BE2C (cell line): ENCODE measurements at regions not wholly inside any gene's neighbourhood (a gene's known extent, or its start where the extent isn't known, plus 50 kb on each side); places are given as distances from the start of the nearest gene placed in this dataset.

ENCODE experiments used
- DNase-seq: peaks from one replicate; pipeline ENCODE4 v3.0.0-alpha.2; 2020
- H3K27me3 ChIP-seq: fragments of 250-450 bp; sonication (Bioruptor Pico); 2 replicates; pipeline ENCODE4 v1.5.1; 2020; ENCODE audit warnings: mild to moderate bottlenecking
- H3K36me3 ChIP-seq: fragments of 250-450 bp; sonication (Bioruptor Pico); 2 replicates; pipeline ENCODE4 v1.5.1; 2020; ENCODE audit warnings: mild to moderate bottlenecking
- H3K4me1 ChIP-seq: fragments of 250-450 bp; sonication (Bioruptor Pico); 2 replicates; pipeline ENCODE4 v1.5.1; 2020
- H3K4me3 ChIP-seq: 2 replicates; pipeline ENCODE4 v1.5.1; 2011; ENCODE audit warnings: low read depth, low read length
- H3K9me3 ChIP-seq: fragments of 250-450 bp; sonication (Bioruptor Pico); 2 replicates; pipeline ENCODE4 v1.5.1; 2020
- TF ChIP-seq, protein P1 (sequence below): IDR thresholded peaks from 2 replicates; pipeline ENCODE4 v1.5.1; 2012; ENCODE audit warnings: mild to moderate bottlenecking, low read depth, low read length

DNA sequence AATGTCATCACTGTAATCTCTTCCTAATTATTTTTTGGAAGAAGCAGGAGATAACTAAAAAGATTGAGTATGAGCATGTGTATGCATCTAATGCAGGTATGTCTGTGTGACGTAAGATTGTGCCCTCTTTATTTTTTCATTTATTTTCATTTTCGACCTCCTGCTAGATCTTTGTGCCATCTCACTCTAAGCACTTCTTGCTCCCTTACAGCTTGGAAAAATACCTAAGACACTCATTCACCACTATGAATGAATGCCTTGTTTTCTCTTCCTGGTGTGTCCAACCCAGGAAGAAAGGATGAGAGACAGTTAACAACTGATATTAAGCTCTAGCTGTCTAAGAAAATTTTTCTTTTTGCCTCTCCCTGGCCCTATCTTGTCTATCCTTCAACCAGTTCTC lies 76.8 kb upstream of the CISTR start:
- Histone ChIP-seq H3K36me3 (no peaks in the 10 kb centered on the region), H3K4me1 (no peaks in the 10 kb centered on the region), H3K27me3 (peaks cover 24% of the 10 kb centered on the region), H3K4me3 (no peak overlapping the region), H3K9me3 (no peaks in the 10 kb centered on the region)
- no peak for DNase-seq
- TF ChIP-seq, protein P1, sequence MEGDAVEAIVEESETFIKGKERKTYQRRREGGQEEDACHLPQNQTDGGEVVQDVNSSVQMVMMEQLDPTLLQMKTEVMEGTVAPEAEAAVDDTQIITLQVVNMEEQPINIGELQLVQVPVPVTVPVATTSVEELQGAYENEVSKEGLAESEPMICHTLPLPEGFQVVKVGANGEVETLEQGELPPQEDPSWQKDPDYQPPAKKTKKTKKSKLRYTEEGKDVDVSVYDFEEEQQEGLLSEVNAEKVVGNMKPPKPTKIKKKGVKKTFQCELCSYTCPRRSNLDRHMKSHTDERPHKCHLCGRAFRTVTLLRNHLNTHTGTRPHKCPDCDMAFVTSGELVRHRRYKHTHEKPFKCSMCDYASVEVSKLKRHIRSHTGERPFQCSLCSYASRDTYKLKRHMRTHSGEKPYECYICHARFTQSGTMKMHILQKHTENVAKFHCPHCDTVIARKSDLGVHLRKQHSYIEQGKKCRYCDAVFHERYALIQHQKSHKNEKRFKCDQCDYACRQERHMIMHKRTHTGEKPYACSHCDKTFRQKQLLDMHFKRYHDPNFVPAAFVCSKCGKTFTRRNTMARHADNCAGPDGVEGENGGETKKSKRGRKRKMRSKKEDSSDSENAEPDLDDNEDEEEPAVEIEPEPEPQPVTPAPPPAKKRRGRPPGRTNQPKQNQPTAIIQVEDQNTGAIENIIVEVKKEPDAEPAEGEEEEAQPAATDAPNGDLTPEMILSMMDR, result no peak

DNA sequence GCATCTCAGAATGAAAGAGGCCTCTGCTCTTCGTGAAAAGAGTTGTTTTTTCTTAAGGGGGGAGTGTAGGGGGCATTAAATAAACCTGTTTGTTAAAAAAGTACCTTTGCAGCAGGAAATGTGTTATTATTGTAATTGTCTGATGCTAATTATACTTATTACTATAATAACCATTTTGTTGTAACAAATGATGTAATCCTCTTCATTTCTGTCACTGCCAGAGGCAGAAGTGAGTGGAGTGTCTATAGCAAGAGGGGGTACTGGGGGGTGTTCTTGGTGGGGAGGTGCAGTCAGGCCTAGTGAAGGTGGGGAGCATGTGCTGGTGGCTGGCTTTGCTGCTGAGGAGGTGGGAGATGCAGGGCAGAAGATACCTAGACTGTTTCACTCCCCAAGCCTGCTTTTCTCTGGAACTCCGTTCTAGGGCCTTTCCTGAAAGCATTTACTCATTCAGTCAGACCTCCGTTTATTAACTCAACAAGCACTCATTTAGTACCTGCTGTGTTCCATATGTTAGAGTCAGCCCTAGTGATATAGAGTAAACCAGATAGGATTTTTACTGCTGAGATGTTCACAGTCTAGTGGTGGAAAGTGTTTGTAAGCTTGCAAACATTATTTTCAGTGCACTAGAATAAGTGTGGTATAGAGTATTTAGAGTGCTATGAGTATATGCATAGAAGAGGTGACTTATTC lies 77.5 kb upstream of the CISTR start:
- peaks cover 27% of the 10 kb centered on the region for H3K27me3 ChIP-seq
- TF ChIP-seq, protein P1, result no peak
- no peak for DNase-seq
- no peak overlapping the region for H3K4me3 ChIP-seq
- H3K36me3 ChIP-seq, result no peaks in the 10 kb centered on the region
- no peaks in the 10 kb centered on the region for H3K9me3 ChIP-seq
- H3K4me1 ChIP-seq, result no peaks in the 10 kb centered on the region

DNA sequence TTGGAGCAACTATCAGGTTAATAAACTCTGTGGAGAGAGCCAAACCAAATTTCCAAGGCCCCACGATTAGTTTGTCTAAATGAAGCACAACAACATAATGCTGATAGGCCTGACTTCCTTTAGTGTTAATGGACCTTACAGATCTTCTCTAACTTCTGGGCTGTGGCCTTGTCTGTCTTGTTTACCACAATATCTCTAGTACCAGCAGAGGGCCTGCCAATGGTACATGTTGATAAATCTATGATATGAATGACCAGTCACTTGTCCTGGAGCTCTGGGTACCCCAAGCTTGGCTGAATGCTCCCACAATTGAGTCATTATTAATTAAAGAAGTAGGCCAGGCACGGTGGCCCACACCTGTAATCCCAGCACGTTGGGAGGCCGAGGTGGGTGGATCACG lies 78.9 kb upstream of the CISTR start:
- DNase-seq, result no peak
- H3K4me1 ChIP-seq, result no peaks in the 10 kb centered on the region
- H3K36me3 ChIP-seq, result no peaks in the 10 kb centered on the region
- no peak overlapping the region for H3K4me3 ChIP-seq
- H3K9me3 ChIP-seq, result no peaks in the 10 kb centered on the region
- TF ChIP-seq, protein P1, result no peak
- peaks cover 29% of the 10 kb centered on the region for H3K27me3 ChIP-seq

DNA sequence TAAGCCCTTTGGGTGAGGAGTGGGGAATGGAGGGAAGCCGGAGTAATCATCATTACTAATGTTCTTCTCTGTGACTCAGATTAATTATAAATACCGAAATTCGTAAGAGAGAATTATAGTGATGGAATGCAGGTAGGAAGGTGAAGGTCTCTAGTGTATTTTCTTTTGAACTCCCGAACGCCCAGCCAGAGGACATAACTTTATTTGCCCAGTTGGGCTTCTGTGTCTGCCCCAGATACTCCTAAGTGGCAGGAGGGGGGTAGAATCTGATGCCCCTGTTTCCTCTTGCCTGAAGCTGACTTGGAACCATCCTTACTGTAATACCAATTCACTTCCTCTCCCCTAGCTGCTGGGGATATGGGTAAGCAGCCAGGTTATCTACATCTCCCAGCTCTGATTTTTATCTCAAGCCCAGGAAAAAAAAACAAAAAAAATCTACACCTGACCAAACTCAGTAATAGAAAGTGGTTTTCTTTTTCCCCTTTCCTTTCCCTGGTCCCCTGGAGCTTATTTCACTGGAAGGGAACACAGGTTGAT lies 84.4 kb upstream of the CISTR start:
- no peaks in the 10 kb centered on the region for H3K36me3 ChIP-seq
- no peak overlapping the region for H3K4me3 ChIP-seq
- TF ChIP-seq, protein P1, result no peak
- DNase-seq, result no peak
- H3K27me3 ChIP-seq, result peaks cover 65% of the 10 kb centered on the region
- H3K9me3 ChIP-seq, result no peaks in the 10 kb centered on the region
- H3K4me1 ChIP-seq, result no peaks in the 10 kb centered on the region

DNA sequence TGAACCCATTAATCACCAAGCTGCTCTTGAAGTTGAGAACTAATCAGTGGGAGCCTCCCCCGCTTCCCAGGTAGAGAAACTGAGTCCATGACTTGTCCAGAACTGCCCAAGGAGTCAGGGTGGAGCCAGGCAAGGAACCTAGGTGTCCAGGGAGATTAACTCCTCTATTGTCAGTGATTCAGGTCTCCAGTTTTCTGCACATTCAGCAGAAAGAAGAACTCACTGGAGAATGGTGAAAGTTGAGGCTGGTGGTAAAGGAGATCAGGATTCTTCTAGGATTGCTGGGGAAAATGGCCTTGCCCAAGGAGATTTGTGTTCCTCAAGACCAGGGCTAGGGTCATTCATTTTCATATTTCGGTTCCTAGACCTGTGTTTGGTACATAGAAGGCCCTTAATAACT lies 87.2 kb upstream of the CISTR start:
- H3K4me1 ChIP-seq, result no peaks in the 10 kb centered on the region
- H3K27me3 ChIP-seq, result peaks cover 76% of the 10 kb centered on the region
- no peaks in the 10 kb centered on the region for H3K36me3 ChIP-seq
- H3K9me3 ChIP-seq, result no peaks in the 10 kb centered on the region
- no peak for DNase-seq
- H3K4me3 ChIP-seq, result no peak overlapping the region
- TF ChIP-seq, protein P1, result no peak

DNA sequence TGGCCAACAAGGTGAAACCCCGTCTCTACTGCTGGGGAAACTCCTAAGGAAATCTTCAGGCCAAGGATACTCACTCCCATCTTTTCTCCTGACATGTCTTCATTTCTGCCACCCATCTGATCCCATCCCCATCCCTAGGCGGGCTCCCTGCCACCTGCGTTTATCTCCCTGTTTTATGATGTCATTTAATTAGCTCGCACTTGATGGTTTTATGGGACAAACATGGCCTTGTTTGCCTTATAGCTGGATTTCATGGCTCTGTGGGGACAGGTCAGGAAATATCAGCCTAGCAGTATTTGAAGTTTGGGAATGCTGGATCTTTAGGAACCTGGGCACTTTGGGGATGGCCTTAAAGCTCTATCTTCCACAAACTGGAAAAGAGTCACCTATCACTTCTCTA lies 88.5 kb upstream of the CISTR start:
- TF ChIP-seq, protein P1, result no peak
- Histone ChIP-seq H3K36me3 (no peaks in the 10 kb centered on the region), H3K4me1 (no peaks in the 10 kb centered on the region), H3K4me3 (no peak overlapping the region), H3K27me3 (peaks cover 74% of the 10 kb centered on the region), H3K9me3 (no peaks in the 10 kb centered on the region)
- no peak for DNase-seq
